GM10266 (cell line): ENCODE measurements at regions not wholly inside any gene's neighbourhood (a gene's known extent, or its start where the extent isn't known, plus 50 kb on each side); places are given as distances from the start of the nearest gene placed in this dataset.

Source experiments
- DNase-seq: peaks from one replicate; pipeline ENCODE4 v3.0.0; 2012; ENCODE audit errors: extremely low spot score
- TF ChIP-seq, protein P1 (sequence below): IDR thresholded peaks from 2 replicates; pipeline ENCODE4 v1.5.1; 2012; ENCODE audit warnings: mild to moderate bottlenecking, low read depth; ENCODE audit not compliant: control insufficient read depth, insufficient read depth; ENCODE audit errors: missing control alignments

DNA sequence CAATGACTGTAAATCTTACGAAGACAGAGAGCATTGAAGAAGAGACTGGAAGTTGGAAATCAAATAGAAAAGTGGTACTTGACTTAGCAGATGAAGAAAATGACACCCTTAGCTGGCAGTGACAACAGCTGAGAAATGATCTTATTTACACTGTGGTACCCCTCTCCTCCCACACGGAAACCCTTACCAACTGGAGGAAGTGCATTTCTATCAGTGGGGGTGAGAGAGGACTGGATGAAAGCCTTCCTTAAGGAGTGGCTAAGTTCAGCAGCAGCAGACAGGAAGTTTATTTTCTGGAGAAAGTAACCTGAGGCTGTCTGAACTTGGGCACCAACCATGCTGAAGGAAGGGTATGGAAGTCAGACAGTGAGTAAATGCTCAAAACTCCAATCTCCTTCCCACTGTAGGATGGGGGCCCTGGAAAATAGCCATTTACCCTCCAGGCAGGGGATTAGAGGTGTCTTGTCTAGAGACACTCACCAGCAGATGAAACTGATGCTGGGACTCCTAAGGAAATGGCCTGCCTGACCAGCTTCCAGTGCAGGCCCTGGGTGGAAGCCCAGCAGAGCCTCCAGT lies 160.2 kb upstream of the NCK2 start:
- no peak for DNase-seq
- TF ChIP-seq, protein P1, sequence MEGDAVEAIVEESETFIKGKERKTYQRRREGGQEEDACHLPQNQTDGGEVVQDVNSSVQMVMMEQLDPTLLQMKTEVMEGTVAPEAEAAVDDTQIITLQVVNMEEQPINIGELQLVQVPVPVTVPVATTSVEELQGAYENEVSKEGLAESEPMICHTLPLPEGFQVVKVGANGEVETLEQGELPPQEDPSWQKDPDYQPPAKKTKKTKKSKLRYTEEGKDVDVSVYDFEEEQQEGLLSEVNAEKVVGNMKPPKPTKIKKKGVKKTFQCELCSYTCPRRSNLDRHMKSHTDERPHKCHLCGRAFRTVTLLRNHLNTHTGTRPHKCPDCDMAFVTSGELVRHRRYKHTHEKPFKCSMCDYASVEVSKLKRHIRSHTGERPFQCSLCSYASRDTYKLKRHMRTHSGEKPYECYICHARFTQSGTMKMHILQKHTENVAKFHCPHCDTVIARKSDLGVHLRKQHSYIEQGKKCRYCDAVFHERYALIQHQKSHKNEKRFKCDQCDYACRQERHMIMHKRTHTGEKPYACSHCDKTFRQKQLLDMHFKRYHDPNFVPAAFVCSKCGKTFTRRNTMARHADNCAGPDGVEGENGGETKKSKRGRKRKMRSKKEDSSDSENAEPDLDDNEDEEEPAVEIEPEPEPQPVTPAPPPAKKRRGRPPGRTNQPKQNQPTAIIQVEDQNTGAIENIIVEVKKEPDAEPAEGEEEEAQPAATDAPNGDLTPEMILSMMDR, result no peak

- DNase-seq, result no peak
- TF ChIP-seq, protein P1, result no peak
Observed at GRCh38 chr2:105582952-105583660, 161.6 kb upstream of the NCK2 start.

- TF ChIP-seq, protein P1, result no peak
- DNase-seq, result no peak
Observed at GRCh38 chr2:105581555-105581944, 163.2 kb upstream of the NCK2 start.

DNA sequence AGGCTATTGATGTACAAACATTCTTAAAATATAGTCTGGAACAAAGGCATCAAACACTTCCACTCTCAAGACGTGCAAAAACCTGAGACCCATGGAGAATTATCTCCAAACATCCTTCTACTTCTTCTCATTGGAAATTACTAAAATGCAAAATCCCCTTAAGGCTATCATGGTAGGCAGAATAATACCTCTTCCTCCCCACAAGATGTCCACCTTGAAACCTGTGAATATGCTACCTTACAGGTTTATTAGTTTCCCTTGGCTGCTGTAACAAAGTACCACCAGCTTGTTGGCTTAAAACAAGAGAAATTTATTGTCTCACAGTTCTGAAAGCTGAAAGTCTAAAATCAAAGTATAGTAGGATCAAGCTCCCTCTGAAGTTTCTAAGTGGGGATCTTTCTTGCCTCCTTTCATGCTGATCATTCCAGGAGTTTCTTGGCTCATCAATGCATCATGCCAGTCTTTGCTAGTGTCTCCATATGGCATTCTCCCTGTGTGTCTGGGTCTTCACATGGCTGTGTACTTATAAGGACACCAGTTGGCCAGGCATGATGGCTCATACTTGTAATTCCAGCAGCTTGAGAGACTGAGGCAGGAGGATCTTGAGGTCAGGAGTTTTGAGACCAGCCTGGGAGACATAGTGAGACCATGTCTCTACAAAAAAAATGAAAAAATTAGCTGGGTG lies 163.7 kb upstream of the NCK2 start:
- TF ChIP-seq, protein P1, result no peak
- DNase-seq, result no peak

- no peak for DNase-seq
- TF ChIP-seq, protein P1, result no peak
Observed at GRCh38 chr2:105580216-105580615, 164.5 kb upstream of the NCK2 start.

GRCh38 chr2:105578166-105578565 lies 166.5 kb upstream of the NCK2 start:
- DNase-seq, result no peak
- TF ChIP-seq, protein P1, result no peak

GRCh38 chr2:105577762-105578161 lies 166.9 kb upstream of the NCK2 start:
- no peak for DNase-seq
- TF ChIP-seq, protein P1, result no peak
